ENCODE measurements at regions not wholly inside any gene's neighbourhood (a gene's known extent, or its start where the extent isn't known, plus 50 kb on each side); places are given as distances from the start of the nearest gene placed in this dataset.

GRCh38 chr16:13781575-13782338, 138.2 kb upstream of the ERCC4 start:
- TF ChIP-seq POLR2A (IDR thresholded peaks at IDR 0.05; ENCODE audit: low read length) (no peak), GATA1 (IDR thresholded peaks at IDR 0.05; ENCODE audit: low read depth, low read length) (no peak)

Data from erythroblast (primary cell).